CD14-positive monocyte (primary cell): ENCODE measurements at regions not wholly inside any gene's neighbourhood (a gene's known extent, or its start where the extent isn't known, plus 50 kb on each side); places are given as distances from the start of the nearest gene placed in this dataset.

Experiments used
- DNase-seq, 3 donors: peaks; one replicate each; pipeline ENCODE4 v3.0.0-alpha.2; 2011 to 2022
- H2AFZ ChIP-seq: 2 replicates; pipeline ENCODE4 v1.6.0; 2012; ENCODE audit warnings: mild to moderate bottlenecking, low read depth, low read length, inconsistent platforms; ENCODE audit not compliant: insufficient read depth, poor library complexity, severe bottlenecking
- H3K27ac ChIP-seq, 2 donors: 1 replicate in 1 of 2; 2 replicates in 1 of 2; pipeline ENCODE4 v1.5.1; 2012 to 2013; ENCODE audit warnings: low read length in 2 of 2, control low read depth in 1 of 2, inconsistent platforms in 1 of 2, low read depth in 1 of 2, mild to moderate bottlenecking in 1 of 2
- H3K27me3 ChIP-seq, 2 donors: one replicate each; pipeline versions ENCODE4 v1.6.0 to v1.6.1; 2011 to 2013; ENCODE audit warnings: low read length in 2 of 2; ENCODE audit not compliant: control insufficient read depth in 2 of 2, insufficient read depth in 2 of 2
- H3K36me3 ChIP-seq, 2 donors: replicated peaks in 1 of 2; 1 replicate in 1 of 2; 2 replicates in 1 of 2; pipeline versions ENCODE4 v1.5.1 to v1.6.1; 2012 to 2013; ENCODE audit warnings: low read length in 2 of 2, control low read depth in 1 of 2, inconsistent platforms in 1 of 2, mild to moderate bottlenecking in 1 of 2; ENCODE audit not compliant: insufficient read depth in 2 of 2, control insufficient read depth in 1 of 2
- H3K4me1 ChIP-seq, 2 donors: 1 replicate in 1 of 2; 2 replicates in 1 of 2; pipeline versions ENCODE4 v1.5.1 to v1.6.1; 2012 to 2013; ENCODE audit warnings: low read length in 2 of 2, control low read depth in 1 of 2, inconsistent platforms in 1 of 2, mild to moderate bottlenecking in 1 of 2, moderate library complexity in 1 of 2; ENCODE audit not compliant: insufficient read depth in 2 of 2, control insufficient read depth in 1 of 2
- H3K4me2 ChIP-seq: replicated peaks from 2 replicates; pipeline ENCODE3; 2012; ENCODE audit warnings: low read length, moderate library complexity, mild to moderate bottlenecking; ENCODE audit not compliant: poor library complexity, severe bottlenecking; ENCODE audit errors: extremely low read depth
- H3K4me3 ChIP-seq, 3 experiments: fragments of 200-600 bp in 1 of 3; sonication (generic) in 1 of 3; replicated peaks in 1 of 3; 1 replicate in 2 of 3; 2 replicates in 1 of 3; pipeline ENCODE4 v1.5.1; 2011 to 2013; ENCODE audit warnings: low read length in 3 of 3, mild to moderate bottlenecking in 3 of 3, control low read depth in 2 of 3, low read depth in 2 of 3, inconsistent platforms in 1 of 3, moderate library complexity in 1 of 3
- H3K79me2 ChIP-seq: 2 replicates; pipeline ENCODE4 v1.6.0; 2012; ENCODE audit warnings: mild to moderate bottlenecking, control low read depth, inconsistent platforms, low read length, moderate library complexity; ENCODE audit not compliant: insufficient read depth
- H3K9ac ChIP-seq: 2 replicates; pipeline ENCODE4 v1.6.0; 2017; ENCODE audit warnings: low read length, mild to moderate bottlenecking; ENCODE audit not compliant: insufficient read depth, poor library complexity, severe bottlenecking
- H3K9me3 ChIP-seq, 2 donors: replicated peaks in 1 of 2; 1 replicate in 1 of 2; 2 replicates in 1 of 2; pipeline versions ENCODE4 v1.5.1 to v1.6.1; 2012 to 2013; ENCODE audit warnings: low read length in 2 of 2, control low read depth in 1 of 2; ENCODE audit not compliant: control insufficient read depth in 1 of 2, insufficient read depth in 1 of 2
- H4K20me1 ChIP-seq: 2 replicates; pipeline ENCODE4 v1.6.0; 2012; ENCODE audit warnings: mild to moderate bottlenecking, low read length, control low read depth, moderate library complexity; ENCODE audit not compliant: insufficient read depth
- H3K27ac Mint-ChIP-seq, 7 donors: one replicate each; pipeline ENCODE4 v1.8.0; 2020; ENCODE audit warnings: mild to moderate bottlenecking in 7 of 7, mixed read lengths in 7 of 7, moderate library complexity in 6 of 7, inconsistent platforms in 2 of 7
- H3K27me3 Mint-ChIP-seq, 3 donors: one replicate each; pipeline ENCODE4 v1.8.0; 2021 to 2022; ENCODE audit warnings: low read depth in 3 of 3, mild to moderate bottlenecking in 3 of 3, mixed read lengths in 3 of 3, moderate library complexity in 3 of 3, inconsistent platforms in 1 of 3
- H3K36me3 Mint-ChIP-seq, 2 donors: one replicate each; pipeline ENCODE4 v1.8.0; 2020; ENCODE audit warnings: mixed read lengths in 2 of 2, inconsistent platforms in 1 of 2, mild to moderate bottlenecking in 1 of 2
- H3K4me1 Mint-ChIP-seq: one replicate; pipeline ENCODE4 v1.8.0; 2020; ENCODE audit warnings: mild to moderate bottlenecking, mixed read lengths
- H3K4me3 Mint-ChIP-seq, 2 donors: one replicate each; pipeline ENCODE4 v1.8.0; 2020; ENCODE audit warnings: mild to moderate bottlenecking in 2 of 2, mixed read lengths in 2 of 2, moderate library complexity in 1 of 2
- H3K9me3 Mint-ChIP-seq, 7 donors: one replicate each; pipeline ENCODE4 v1.8.0; 2020 to 2022; ENCODE audit warnings: mixed read lengths in 7 of 7, mild to moderate bottlenecking in 6 of 7, moderate library complexity in 6 of 7, inconsistent platforms in 2 of 7
- WGBS: methylation state at CpG from one replicate; pipeline ENCODE4 v1.1.5; 2013; ENCODE audit warnings: missing lambda C conversion rate; ENCODE audit not compliant: insufficient coverage; 5-methylcytosine and 5-hydroxymethylcytosine counted together
- intact Hi-C, 2 donors: fragments of 100-400 bp; cut with micrococcal nuclease; formaldehyde crosslinking; loops; one replicate each; pipeline versions ENCODE4 v1.15.0 to v1.15.1; 2023
- TF ChIP-seq, protein P1 (sequence below): fragments of 200-600 bp; IDR thresholded peaks from one replicate; pipeline ENCODE4 v1.8.0; 2022; ENCODE audit warnings: antibody characterized with exemption, mild to moderate bottlenecking

DNA sequence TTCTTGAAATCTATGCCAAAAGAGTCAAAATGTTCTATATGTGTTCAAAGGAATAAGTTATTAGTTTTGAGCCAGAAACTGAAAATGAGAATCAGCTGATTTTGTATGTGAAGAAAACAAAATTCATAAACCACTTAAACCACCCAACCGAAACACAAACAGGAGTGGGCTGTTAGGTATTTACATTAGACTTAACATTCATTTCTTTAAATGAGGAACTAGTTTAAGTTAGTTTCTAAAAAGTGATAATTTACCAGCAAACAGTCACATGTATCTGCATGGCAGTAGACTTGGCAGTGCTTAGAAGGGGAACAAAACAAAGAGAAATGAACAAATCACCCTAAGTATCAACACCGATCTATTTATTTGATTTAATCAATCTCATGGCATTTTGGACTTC lies 128.0 kb downstream of the GMNC start:
- H3K27ac Mint-ChIP-seq, result no peak overlapping the region
- H4K20me1 ChIP-seq, result no peaks in the 10 kb centered on the region
- TF ChIP-seq, protein P1, sequence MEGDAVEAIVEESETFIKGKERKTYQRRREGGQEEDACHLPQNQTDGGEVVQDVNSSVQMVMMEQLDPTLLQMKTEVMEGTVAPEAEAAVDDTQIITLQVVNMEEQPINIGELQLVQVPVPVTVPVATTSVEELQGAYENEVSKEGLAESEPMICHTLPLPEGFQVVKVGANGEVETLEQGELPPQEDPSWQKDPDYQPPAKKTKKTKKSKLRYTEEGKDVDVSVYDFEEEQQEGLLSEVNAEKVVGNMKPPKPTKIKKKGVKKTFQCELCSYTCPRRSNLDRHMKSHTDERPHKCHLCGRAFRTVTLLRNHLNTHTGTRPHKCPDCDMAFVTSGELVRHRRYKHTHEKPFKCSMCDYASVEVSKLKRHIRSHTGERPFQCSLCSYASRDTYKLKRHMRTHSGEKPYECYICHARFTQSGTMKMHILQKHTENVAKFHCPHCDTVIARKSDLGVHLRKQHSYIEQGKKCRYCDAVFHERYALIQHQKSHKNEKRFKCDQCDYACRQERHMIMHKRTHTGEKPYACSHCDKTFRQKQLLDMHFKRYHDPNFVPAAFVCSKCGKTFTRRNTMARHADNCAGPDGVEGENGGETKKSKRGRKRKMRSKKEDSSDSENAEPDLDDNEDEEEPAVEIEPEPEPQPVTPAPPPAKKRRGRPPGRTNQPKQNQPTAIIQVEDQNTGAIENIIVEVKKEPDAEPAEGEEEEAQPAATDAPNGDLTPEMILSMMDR, result no peak
- H3K79me2 ChIP-seq, result no peaks in the 10 kb centered on the region
- H2AFZ ChIP-seq, result no peak overlapping the region
- H3K4me3 Mint-ChIP-seq, result no peak overlapping the region
- H3K9me3 Mint-ChIP-seq, result peaks cover 0 to 3% (median 0%) of the 10 kb centered on the region in 7 donors
- no peaks in the 10 kb centered on the region for H3K4me1 ChIP-seq
- H3K27me3 Mint-ChIP-seq, result peaks cover 0 to 2% (median 0%) of the 10 kb centered on the region in 3 donors
- no peak overlapping the region for H3K4me3 ChIP-seq
- no peak overlapping the region for H3K4me2 ChIP-seq
- no peaks in the 10 kb centered on the region for H3K4me1 Mint-ChIP-seq
- no peak overlapping the region for H3K27ac ChIP-seq
- H3K36me3 Mint-ChIP-seq, result no peaks in the 10 kb centered on the region
- intact Hi-C loops, result no loop called here
- no CpG with 5 or more reads among the region's 2 CpGs for WGBS
- H3K9ac ChIP-seq, result no peak overlapping the region
- DNase-seq, result no peak
- no peaks in the 10 kb centered on the region for H3K27me3 ChIP-seq
- no peaks in the 10 kb centered on the region for H3K9me3 ChIP-seq
- no peaks in the 10 kb centered on the region for H3K36me3 ChIP-seq

DNA sequence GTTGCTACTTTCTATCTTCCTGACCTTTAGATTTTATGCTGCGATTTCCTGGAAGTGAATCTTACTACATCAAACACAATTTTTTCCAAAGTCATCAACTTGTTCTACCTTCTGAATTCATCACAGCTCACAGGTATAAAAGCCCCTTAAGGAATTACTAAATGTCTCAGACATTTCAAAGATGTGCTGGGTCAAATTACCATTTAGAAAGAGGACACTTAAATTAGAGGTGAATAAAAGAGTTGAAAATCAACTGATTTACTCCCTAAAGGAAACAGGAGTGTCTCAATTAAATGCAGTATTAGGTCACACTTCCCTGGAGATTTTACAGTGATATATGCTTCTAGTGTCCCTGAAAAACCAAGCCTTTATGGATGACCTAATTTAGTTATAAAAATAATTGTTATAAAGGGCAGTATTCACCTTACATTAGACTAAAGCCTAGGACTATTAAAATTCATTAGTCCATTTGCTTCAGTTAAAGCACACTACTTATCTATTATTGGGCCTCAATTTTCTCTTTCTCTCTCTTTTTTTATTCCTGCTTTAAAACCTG lies 128.8 kb downstream of the GMNC start:
- Histone ChIP-seq H3K36me3 (no peaks in the 10 kb centered on the region), H3K79me2 (no peaks in the 10 kb centered on the region), H3K4me1 (peaks cover 0 to 2% of the 10 kb centered on the region in 2 donors), H3K4me2 (no peak overlapping the region), H3K4me3 (no peak overlapping the region), H4K20me1 (no peaks in the 10 kb centered on the region), H3K27ac (no peak overlapping the region), H3K9me3 (no peaks in the 10 kb centered on the region), H3K9ac (no peak overlapping the region), H3K27me3 (no peaks in the 10 kb centered on the region), H2AFZ (no peak overlapping the region)
- DNase-seq, result no peak
- Mint-ChIP-seq H3K9me3 (peaks cover 0 to 3% (median 0%) of the 10 kb centered on the region in 7 donors), H3K27me3 (peaks cover 0 to 2% (median 0%) of the 10 kb centered on the region in 3 donors), H3K36me3 (no peaks in the 10 kb centered on the region), H3K4me1 (no peaks in the 10 kb centered on the region), H3K27ac (no peak overlapping the region), H3K4me3 (no peak overlapping the region)
- intact Hi-C loops, result no loop called here
- 40% methylated on average over 1 of the region's 1 CpG for WGBS
- TF ChIP-seq, protein P1, result no peak
